IMR-90 (cell line): ENCODE measurements at regions not wholly inside any gene's neighbourhood (a gene's known extent, or its start where the extent isn't known, plus 50 kb on each side); places are given as distances from the start of the nearest gene placed in this dataset.

Experiments used
- ATAC-seq: fragments of 200-7000 bp; cut with Tn5 transposase; 2 replicates; pipeline ENCODE4 v1.9.1; 2020; ENCODE audit warnings: low read depth, mild to moderate bottlenecking, moderate library complexity
- BruUV-seq: library from RNA; stranded (reverse); fragments of 400-500 nt; replicated peaks from 2 replicates; lab custom pipeline; 2021; lab: Mats Ljungman, UMichigan
- CTCF ChIA-PET: fragments of 300-600 bp; formaldehyde crosslinking; extraction: SDS; loops from one replicate; lab custom pipeline; 2021; ENCODE audit warnings: antibody characterized with exemption; lab: Yijun Ruan, JAX
- POLR2A ChIA-PET: fragments of 300-600 bp; sonication (Branson Sonifier 250); formaldehyde crosslinking; loops from one replicate; lab custom pipeline; 2022; ENCODE audit warnings: antibody characterized with exemption; ENCODE audit not compliant: unreplicated experiment; lab: Charles Lee
- DNase-seq: peaks from one replicate; pipeline ENCODE4 v3.0.0; 2013
- H2AFZ ChIP-seq: replicated peaks from 2 replicates; pipeline ENCODE3; 2013; ENCODE audit warnings: low read length, mild to moderate bottlenecking; ENCODE audit not compliant: poor library complexity
- H2AK5ac ChIP-seq: 2 replicates; pipeline ENCODE4 v1.6.1; 2013; ENCODE audit warnings: low read depth, low read length, inconsistent platforms
- H2AK9ac ChIP-seq: replicated peaks from 2 replicates; pipeline ENCODE3; 2013; ENCODE audit warnings: mild to moderate bottlenecking, low read depth, low read length, moderate library complexity; ENCODE audit not compliant: poor library complexity
- H2BK120ac ChIP-seq: 2 replicates; pipeline ENCODE4 v1.6.1; 2013; ENCODE audit warnings: low read depth, low read length, inconsistent platforms
- H2BK15ac ChIP-seq: 3 replicates; pipeline ENCODE4 v1.6.1; 2013; ENCODE audit warnings: low read depth, low read length, inconsistent platforms
- H2BK20ac ChIP-seq: 2 replicates; pipeline ENCODE4 v1.6.1; 2013; ENCODE audit warnings: low read depth, mild to moderate bottlenecking, inconsistent platforms, low read length, moderate library complexity
- H2BK5ac ChIP-seq: 2 replicates; pipeline ENCODE4 v1.6.1; 2013; ENCODE audit warnings: mild to moderate bottlenecking, low read depth, low read length, inconsistent platforms; ENCODE audit not compliant: poor library complexity, severe bottlenecking
- H3K14ac ChIP-seq: replicated peaks from 2 replicates; pipeline ENCODE4 v1.6.1; 2013; ENCODE audit warnings: low read depth, low read length, inconsistent platforms
- H3K18ac ChIP-seq: 2 replicates; pipeline ENCODE4 v1.6.1; 2013; ENCODE audit warnings: low read depth, low read length, control low read depth
- H3K23ac ChIP-seq: 2 replicates; pipeline ENCODE4 v1.6.1; 2013; ENCODE audit warnings: low read depth, low read length, inconsistent platforms
- H3K27ac ChIP-seq: 2 replicates; pipeline ENCODE4 v1.5.1; 2013; ENCODE audit warnings: mild to moderate bottlenecking, control low read depth, low read length; ENCODE audit not compliant: insufficient read depth
- H3K27me3 ChIP-seq: 2 replicates; pipeline ENCODE4 v1.6.1; 2013; ENCODE audit warnings: low read length; ENCODE audit not compliant: control insufficient read depth, insufficient read depth
- H3K36me3 ChIP-seq: 2 replicates; pipeline ENCODE4 v1.6.1; 2013; ENCODE audit warnings: low read length, mixed read lengths; ENCODE audit not compliant: control insufficient read depth, insufficient read depth
- H3K4ac ChIP-seq: 2 replicates; pipeline ENCODE4 v1.6.1; 2013; ENCODE audit warnings: low read depth, low read length, inconsistent platforms
- H3K4me1 ChIP-seq: 2 replicates; pipeline ENCODE4 v1.6.1; 2013; ENCODE audit warnings: low read length, mixed read lengths; ENCODE audit not compliant: control insufficient read depth, insufficient read depth
- H3K4me2 ChIP-seq: 2 replicates; pipeline ENCODE4 v1.6.1; 2013; ENCODE audit warnings: low read depth, mild to moderate bottlenecking, control low read depth, low read length, moderate library complexity
- H3K4me3 ChIP-seq: 2 replicates; pipeline ENCODE4 v1.5.1; 2013; ENCODE audit warnings: low read depth, mild to moderate bottlenecking, control low read depth, low read length, moderate library complexity; ENCODE audit not compliant: insufficient read depth
- H3K56ac ChIP-seq: 2 replicates; pipeline ENCODE4 v1.6.1; 2013; ENCODE audit warnings: low read length, inconsistent platforms; ENCODE audit not compliant: insufficient read depth; ENCODE audit errors: extremely low read depth
- H3K79me1 ChIP-seq, 2 experiments: 2 replicates each; pipeline ENCODE4 v1.6.1; 2013; ENCODE audit warnings: low read length in 2 of 2, inconsistent platforms in 1 of 2, low read depth in 1 of 2
- H3K9ac ChIP-seq: 2 replicates; pipeline ENCODE4 v1.6.1; 2013; ENCODE audit warnings: low read depth, low read length, control low read depth
- H3K9me1 ChIP-seq: 2 replicates; pipeline ENCODE4 v1.6.1; 2013; ENCODE audit warnings: low read length, inconsistent platforms; ENCODE audit not compliant: insufficient read depth
- H3K9me3 ChIP-seq: 2 replicates; pipeline ENCODE4 v1.6.1; 2013; ENCODE audit warnings: low read length; ENCODE audit not compliant: control insufficient read depth, insufficient read depth
- H4K20me1 ChIP-seq: 2 replicates; pipeline ENCODE4 v1.6.1; 2013; ENCODE audit warnings: low read length, inconsistent platforms; ENCODE audit not compliant: insufficient read depth
- H4K5ac ChIP-seq: 2 replicates; pipeline ENCODE4 v1.6.1; 2013; ENCODE audit warnings: mild to moderate bottlenecking, low read depth, low read length, control low read depth
- H4K8ac ChIP-seq, 2 experiments: 2 replicates each; pipeline ENCODE4 v1.6.1; 2013; ENCODE audit warnings: low read depth in 2 of 2, low read length in 2 of 2, control low read depth in 1 of 2, inconsistent platforms in 1 of 2
- H4K91ac ChIP-seq: 2 replicates; pipeline ENCODE4 v1.6.1; 2013; ENCODE audit warnings: low read depth, low read length, inconsistent platforms; ENCODE audit not compliant: insufficient read depth
- BHLHE40 ChIP-seq: fragments of 150-350 bp; IDR thresholded peaks from 2 replicates; pipeline ENCODE4 v1.6.1; 2016; ENCODE audit warnings: mild to moderate bottlenecking, low read depth, low read length
- CHD1 ChIP-seq: IDR thresholded peaks from 2 replicates; pipeline ENCODE4 v1.6.1; 2012; ENCODE audit warnings: low read depth, low read length, improper control_type of control experiment
- MXI1 ChIP-seq: IDR thresholded peaks from 2 replicates; pipeline ENCODE4 v1.6.1; 2012; ENCODE audit warnings: low read depth, mild to moderate bottlenecking, low read length, moderate library complexity, borderline replicate concordance
- POLR2A ChIP-seq: IDR thresholded peaks from 2 replicates; pipeline ENCODE4 v1.6.1; 2012; ENCODE audit warnings: mild to moderate bottlenecking, low read depth, low read length
- RCOR1 ChIP-seq: IDR thresholded peaks from 2 replicates; pipeline ENCODE4 v1.6.1; 2012; ENCODE audit warnings: mild to moderate bottlenecking, low read length, improper control_type of control experiment; ENCODE audit not compliant: insufficient replicate concordance
- WGBS, 2 experiments: methylation state at CpG; one replicate each; pipeline versions ENCODE4 v1.1.5 to v1.1.7; 2013; ENCODE audit warnings: missing lambda C conversion rate in 2 of 2; ENCODE audit not compliant: insufficient read length in 1 of 2; ENCODE audit errors: extremely low coverage in 2 of 2; 5-methylcytosine and 5-hydroxymethylcytosine counted together
- dilution Hi-C: fragments of 300-500 bp; cut with HindIII; formaldehyde crosslinking; loops from one replicate; pipeline ENCODE4 v1.14.3; 2018; ENCODE audit warnings: low sequenced_read_pairs; ENCODE audit not compliant: unreplicated experiment
- in situ Hi-C: fragments of 300-500 bp; cut with MboI; formaldehyde crosslinking; loops from 3 replicates; pipeline ENCODE4 v1.14.3; 2019; ENCODE audit warnings: low sequenced_read_pairs, inconsistent platforms, mixed read lengths
- intact Hi-C: fragments of 100-400 bp; cut with micrococcal nuclease; formaldehyde crosslinking; loops from 2 replicates; pipeline ENCODE4 v1.10.0; 2022
- TF ChIP-seq, protein P1 (sequence below): fragments of 150-350 bp; IDR thresholded peaks from 2 replicates; pipeline ENCODE4 v1.6.1; 2017; ENCODE audit warnings: mild to moderate bottlenecking, antibody characterized with exemption, low read length, low read depth

DNA sequence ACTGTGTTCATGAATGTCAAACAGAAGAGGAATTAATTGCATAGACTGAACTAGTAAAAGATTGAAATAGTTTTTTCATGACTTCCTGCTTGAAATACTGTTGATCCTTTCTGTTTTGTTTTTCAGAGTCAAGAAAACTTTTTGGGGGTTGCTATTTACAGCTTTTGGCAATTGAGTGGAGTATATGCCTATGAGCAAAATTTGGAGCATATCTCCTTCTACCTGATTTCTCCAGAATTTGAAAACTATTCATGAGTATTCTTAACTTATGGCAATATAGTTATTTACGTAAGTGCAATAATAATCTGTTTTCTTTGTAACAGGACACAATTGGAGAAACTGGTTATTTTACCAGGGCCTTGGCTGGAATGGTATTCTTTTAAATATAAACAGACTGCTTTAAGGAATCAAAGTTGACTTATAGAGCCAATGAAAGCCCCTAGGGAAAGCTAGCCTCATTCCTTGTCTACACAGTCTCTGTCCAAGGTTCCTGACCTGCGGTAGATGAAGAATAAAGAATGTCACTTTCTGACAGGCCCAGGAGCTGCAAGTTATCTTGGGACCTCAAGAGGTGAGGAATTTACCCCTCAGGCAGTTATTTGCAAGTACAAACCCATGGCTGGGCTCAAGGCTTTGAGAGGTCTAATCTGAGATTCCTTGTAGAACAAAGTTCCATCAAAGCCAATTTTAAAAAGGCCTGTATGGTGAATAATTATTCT, 193.5 kb upstream of the NDUFV2 start:
- H2AK9ac ChIP-seq, result no peak overlapping the region
- no peak overlapping the region for H3K4ac ChIP-seq
- H3K9me3 ChIP-seq, result 0 out of 2 replicates have a peak, but pooled peaks cover 3% of the 10 kb centered on the region
- 0 out of 2 replicates have a peak, but pooled peaks cover 3% of the 10 kb centered on the region for H3K9me1 ChIP-seq
- DNase-seq (no peak), ATAC-seq (no peak)
- H3K4me2 ChIP-seq, result no peak overlapping the region
- CTCF ChIA-PET, result no interaction called here
- POLR2A ChIA-PET, result no interaction called here
- no peak overlapping the region for H2BK15ac ChIP-seq
- no peaks in the 10 kb centered on the region for H3K36me3 ChIP-seq
- TF ChIP-seq, protein P1, sequence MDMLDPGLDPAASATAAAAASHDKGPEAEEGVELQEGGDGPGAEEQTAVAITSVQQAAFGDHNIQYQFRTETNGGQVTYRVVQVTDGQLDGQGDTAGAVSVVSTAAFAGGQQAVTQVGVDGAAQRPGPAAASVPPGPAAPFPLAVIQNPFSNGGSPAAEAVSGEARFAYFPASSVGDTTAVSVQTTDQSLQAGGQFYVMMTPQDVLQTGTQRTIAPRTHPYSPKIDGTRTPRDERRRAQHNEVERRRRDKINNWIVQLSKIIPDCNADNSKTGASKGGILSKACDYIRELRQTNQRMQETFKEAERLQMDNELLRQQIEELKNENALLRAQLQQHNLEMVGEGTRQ, result no peak
- TF ChIP-seq POLR2A, result no peak
- no peak for TF ChIP-seq CHD1
- TF ChIP-seq BHLHE40, result no peak
- no peak for TF ChIP-seq RCOR1
- TF ChIP-seq MXI1, result no peak
- no peak overlapping the region for H3K27ac ChIP-seq
- dilution Hi-C loops, result no loop called here
- H2BK5ac ChIP-seq, result no peak overlapping the region
- H3K23ac ChIP-seq, result no peak overlapping the region
- in situ Hi-C loops, result no loop called here
- WGBS, 2 experiments, result no CpG with 5 or more reads among the region's 2 CpGs
- H4K8ac ChIP-seq, result no peak overlapping the region
- no peak overlapping the region for H3K14ac ChIP-seq
- no peaks in the 10 kb centered on the region for H3K79me1 ChIP-seq
- H3K4me3 ChIP-seq, result no peak overlapping the region
- no peaks in the 10 kb centered on the region for H3K27me3 ChIP-seq
- H2BK20ac ChIP-seq, result no peak overlapping the region
- H3K18ac ChIP-seq, result no peak overlapping the region
- no peak overlapping the region for H2AFZ ChIP-seq
- no peak overlapping the region for H3K56ac ChIP-seq
- H4K20me1 ChIP-seq, result no peaks in the 10 kb centered on the region
- intact Hi-C loops, result no loop called here
- no TSS peak for BruUV-seq
- no peak overlapping the region for H2BK120ac ChIP-seq
- no peak overlapping the region for H4K91ac ChIP-seq
- H3K4me1 ChIP-seq, result peaks cover 5% of the 10 kb centered on the region
- no peak overlapping the region for H2AK5ac ChIP-seq
- no peak overlapping the region for H3K9ac ChIP-seq
- H4K5ac ChIP-seq, result no peak overlapping the region
